ENCODE measurements at regions not wholly inside any gene's neighbourhood (a gene's known extent, or its start where the extent isn't known, plus 50 kb on each side); places are given as distances from the start of the nearest gene placed in this dataset.

DNA sequence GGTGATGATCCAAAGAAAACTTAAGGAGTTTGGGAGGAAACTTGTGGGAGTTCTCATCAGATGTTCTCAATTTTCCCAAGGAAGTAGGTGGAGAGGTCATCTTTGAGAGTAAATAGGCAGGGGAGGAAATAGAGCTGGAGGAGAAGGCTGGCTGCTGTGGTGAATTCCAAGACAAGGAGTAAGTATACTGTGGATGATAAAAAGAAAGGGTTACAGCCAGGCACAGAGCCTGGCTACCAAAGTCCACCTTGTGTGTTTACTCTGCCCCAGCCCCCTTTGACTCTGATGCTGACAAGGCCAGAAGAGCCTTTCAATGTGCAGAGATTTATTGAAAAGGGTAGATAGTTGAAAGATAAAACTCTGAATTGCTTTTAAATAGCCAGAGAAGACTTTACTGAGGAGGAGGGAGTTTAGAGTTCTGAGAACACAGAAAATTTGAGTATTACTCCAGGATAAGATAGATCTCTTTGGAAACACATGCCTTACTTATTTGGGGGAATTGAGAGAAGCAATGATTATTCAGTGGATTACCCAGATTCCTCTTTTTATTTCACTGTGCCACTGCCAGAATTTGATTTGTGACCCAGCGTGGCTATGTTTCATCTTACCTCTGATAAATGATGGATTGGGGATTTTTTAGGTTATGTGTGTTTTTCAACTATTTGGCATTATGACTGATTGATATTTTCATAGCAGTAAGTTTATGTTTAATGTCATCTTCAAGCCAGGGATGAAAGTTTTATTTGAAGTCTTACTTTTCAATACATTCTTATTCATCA is 182.6 kb upstream of the JAG1 start (continued):
- TF ChIP-seq BHLHE40 (IDR thresholded peaks at IDR 0.05; ENCODE audit: low read length), result no peak
- TF ChIP-seq SP140L (CRISPR knock-in tag; IDR thresholded peaks at IDR 0.05; ENCODE audit: borderline replicate concordance), result no peak
- TF ChIP-seq KAT2B (IDR thresholded peaks at IDR 0.05; ENCODE audit: borderline replicate concordance, low read depth, low read length), result no peak
- no peak for TF ChIP-seq POLR2G (IDR thresholded peaks at IDR 0.05; ENCODE audit: low read depth, low read length)
- TF ChIP-seq HOXA3 (CRISPR knock-in tag; IDR thresholded peaks at IDR 0.05), result 0 out of 2 replicates have a peak, but pooled peaks have one; percentile 16
- TF ChIP-seq, protein P1, sequence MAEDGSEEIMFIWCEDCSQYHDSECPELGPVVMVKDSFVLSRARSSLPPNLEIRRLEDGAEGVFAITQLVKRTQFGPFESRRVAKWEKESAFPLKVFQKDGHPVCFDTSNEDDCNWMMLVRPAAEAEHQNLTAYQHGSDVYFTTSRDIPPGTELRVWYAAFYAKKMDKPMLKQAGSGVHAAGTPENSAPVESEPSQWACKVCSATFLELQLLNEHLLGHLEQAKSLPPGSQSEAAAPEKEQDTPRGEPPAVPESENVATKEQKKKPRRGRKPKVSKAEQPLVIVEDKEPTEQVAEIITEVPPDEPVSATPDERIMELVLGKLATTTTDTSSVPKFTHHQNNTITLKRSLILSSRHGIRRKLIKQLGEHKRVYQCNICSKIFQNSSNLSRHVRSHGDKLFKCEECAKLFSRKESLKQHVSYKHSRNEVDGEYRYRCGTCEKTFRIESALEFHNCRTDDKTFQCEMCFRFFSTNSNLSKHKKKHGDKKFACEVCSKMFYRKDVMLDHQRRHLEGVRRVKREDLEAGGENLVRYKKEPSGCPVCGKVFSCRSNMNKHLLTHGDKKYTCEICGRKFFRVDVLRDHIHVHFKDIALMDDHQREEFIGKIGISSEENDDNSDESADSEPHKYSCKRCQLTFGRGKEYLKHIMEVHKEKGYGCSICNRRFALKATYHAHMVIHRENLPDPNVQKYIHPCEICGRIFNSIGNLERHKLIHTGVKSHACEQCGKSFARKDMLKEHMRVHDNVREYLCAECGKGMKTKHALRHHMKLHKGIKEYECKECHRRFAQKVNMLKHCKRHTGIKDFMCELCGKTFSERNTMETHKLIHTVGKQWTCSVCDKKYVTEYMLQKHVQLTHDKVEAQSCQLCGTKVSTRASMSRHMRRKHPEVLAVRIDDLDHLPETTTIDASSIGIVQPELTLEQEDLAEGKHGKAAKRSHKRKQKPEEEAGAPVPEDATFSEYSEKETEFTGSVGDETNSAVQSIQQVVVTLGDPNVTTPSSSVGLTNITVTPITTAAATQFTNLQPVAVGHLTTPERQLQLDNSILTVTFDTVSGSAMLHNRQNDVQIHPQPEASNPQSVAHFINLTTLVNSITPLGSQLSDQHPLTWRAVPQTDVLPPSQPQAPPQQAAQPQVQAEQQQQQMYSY (CRISPR knock-in tag; IDR thresholded peaks at IDR 0.05), result no peak
- TF ChIP-seq RBAK (CRISPR knock-in tag; IDR thresholded peaks at IDR 0.05), result no peak
- TF ChIP-seq ZNF33A (CRISPR knock-in tag; IDR thresholded peaks at IDR 0.05; ENCODE audit: borderline replicate concordance), result no peak
- TF ChIP-seq, protein P2, sequence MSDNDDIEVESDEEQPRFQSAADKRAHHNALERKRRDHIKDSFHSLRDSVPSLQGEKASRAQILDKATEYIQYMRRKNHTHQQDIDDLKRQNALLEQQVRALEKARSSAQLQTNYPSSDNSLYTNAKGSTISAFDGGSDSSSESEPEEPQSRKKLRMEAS (IDR thresholded peaks at IDR 0.05), result no peak
- no peak for TF ChIP-seq MAZ (IDR thresholded peaks at IDR 0.05; ENCODE audit: borderline replicate concordance, low read depth, low read length)
- no peak for TF ChIP-seq MAZ (CRISPR knock-in tag; IDR thresholded peaks at IDR 0.05; ENCODE audit: low read depth)
- TF ChIP-seq, protein P3, sequence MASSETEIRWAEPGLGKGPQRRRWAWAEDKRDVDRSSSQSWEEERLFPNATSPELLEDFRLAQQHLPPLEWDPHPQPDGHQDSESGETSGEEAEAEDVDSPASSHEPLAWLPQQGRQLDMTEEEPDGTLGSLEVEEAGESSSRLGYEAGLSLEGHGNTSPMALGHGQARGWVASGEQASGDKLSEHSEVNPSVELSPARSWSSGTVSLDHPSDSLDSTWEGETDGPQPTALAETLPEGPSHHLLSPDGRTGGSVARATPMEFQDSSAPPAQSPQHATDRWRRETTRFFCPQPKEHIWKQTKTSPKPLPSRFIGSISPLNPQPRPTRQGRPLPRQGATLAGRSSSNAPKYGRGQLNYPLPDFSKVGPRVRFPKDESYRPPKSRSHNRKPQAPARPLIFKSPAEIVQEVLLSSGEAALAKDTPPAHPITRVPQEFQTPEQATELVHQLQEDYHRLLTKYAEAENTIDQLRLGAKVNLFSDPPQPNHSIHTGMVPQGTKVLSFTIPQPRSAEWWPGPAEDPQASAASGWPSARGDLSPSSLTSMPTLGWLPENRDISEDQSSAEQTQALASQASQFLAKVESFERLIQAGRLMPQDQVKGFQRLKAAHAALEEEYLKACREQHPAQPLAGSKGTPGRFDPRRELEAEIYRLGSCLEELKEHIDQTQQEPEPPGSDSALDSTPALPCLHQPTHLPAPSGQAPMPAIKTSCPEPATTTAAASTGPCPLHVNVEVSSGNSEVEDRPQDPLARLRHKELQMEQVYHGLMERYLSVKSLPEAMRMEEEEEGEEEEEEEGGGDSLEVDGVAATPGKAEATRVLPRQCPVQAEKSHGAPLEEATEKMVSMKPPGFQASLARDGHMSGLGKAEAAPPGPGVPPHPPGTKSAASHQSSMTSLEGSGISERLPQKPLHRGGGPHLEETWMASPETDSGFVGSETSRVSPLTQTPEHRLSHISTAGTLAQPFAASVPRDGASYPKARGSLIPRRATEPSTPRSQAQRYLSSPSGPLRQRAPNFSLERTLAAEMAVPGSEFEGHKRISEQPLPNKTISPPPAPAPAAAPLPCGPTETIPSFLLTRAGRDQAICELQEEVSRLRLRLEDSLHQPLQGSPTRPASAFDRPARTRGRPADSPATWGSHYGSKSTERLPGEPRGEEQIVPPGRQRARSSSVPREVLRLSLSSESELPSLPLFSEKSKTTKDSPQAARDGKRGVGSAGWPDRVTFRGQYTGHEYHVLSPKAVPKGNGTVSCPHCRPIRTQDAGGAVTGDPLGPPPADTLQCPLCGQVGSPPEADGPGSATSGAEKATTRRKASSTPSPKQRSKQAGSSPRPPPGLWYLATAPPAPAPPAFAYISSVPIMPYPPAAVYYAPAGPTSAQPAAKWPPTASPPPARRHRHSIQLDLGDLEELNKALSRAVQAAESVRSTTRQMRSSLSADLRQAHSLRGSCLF (CRISPR knock-in tag; IDR thresholded peaks at IDR 0.05; ENCODE audit: borderline replicate concordance), result no peak
- TF ChIP-seq PTBP1 (IDR thresholded peaks at IDR 0.05; ENCODE audit: low read depth, low read length, poor library complexity, severe bottlenecking), result no peak
- no peak for TF ChIP-seq ZZZ3 (CRISPR knock-in tag; IDR thresholded peaks at IDR 0.05; ENCODE audit: borderline replicate concordance)
- peak; percentile 57; the same call in 1 of the 2 replicates for TF ChIP-seq GATAD2A (CRISPR knock-in tag; IDR thresholded peaks at IDR 0.05)
- TF ChIP-seq ZMYM3 (CRISPR knock-in tag; IDR thresholded peaks at IDR 0.05), result no peak
- TF ChIP-seq GZF1 (CRISPR knock-in tag; IDR thresholded peaks at IDR 0.05), result no peak
- TF ChIP-seq, protein P4, sequence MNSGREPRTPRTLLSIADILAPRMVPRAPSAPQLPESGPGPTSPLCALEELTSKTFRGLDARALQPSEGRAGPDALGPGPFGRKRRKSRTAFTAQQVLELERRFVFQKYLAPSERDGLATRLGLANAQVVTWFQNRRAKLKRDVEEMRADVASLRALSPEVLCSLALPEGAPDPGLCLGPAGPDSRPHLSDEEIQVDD (CRISPR knock-in tag; IDR thresholded peaks at IDR 0.05; ENCODE audit: borderline replicate concordance), result no peak
- no peak for TF ChIP-seq GLI4 (CRISPR knock-in tag; IDR thresholded peaks at IDR 0.05; ENCODE audit: borderline replicate concordance)
- TF ChIP-seq, protein P5, sequence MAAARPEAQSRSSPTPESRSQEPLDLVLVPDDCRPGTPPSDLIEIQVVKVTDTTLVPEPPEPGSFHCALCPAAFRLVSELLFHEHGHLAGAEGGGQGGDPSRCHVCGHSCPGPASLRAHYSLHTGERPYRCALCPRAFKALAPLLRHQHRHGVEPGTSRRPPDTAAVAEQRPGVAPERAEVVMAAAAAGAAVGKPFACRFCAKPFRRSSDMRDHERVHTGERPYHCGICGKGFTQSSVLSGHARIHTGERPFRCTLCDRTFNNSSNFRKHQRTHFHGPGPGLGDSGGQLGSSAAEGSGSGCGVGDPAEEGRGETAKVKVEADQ (CRISPR knock-in tag; IDR thresholded peaks at IDR 0.05; ENCODE audit: borderline replicate concordance), result no peak
